ENCODE measurements at regions not wholly inside any gene's neighbourhood (a gene's known extent, or its start where the extent isn't known, plus 50 kb on each side); places are given as distances from the start of the nearest gene placed in this dataset.
A peak's percentile ranks its signal among the peaks of the same experiment; 100 is the strongest.
"Not testable (repeated sequence)": the region's sequence is repeated elsewhere in the genome, so short reads cannot be mapped to it uniquely, and the experiment has no call there.

DNA sequence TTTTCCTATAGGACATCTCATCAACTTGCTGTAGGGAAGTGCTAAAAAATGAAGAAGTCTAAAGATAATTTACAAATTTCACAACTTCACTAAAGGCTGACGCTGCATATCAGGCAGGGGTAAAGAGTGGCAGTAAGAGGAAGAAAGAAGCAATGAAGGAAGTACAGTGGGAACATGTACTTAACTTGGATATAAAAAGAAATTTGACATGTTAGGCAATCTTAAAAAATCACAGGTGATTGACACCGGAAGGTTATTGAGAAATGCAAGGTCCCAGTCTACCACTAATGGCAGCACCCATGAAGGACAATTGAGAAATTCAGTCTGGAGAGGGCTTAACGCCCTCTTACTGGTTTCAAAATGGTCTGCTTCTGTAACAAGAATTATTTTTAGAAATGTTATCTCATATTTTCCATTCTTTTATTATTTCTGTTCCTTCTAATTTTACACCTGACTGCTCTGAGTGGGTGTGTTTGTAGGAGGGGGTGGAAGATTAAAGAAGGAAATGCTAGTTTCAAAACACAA is 358.1 kb downstream of the KCNJ2 start:
- DNase-seq: no peak

DNA sequence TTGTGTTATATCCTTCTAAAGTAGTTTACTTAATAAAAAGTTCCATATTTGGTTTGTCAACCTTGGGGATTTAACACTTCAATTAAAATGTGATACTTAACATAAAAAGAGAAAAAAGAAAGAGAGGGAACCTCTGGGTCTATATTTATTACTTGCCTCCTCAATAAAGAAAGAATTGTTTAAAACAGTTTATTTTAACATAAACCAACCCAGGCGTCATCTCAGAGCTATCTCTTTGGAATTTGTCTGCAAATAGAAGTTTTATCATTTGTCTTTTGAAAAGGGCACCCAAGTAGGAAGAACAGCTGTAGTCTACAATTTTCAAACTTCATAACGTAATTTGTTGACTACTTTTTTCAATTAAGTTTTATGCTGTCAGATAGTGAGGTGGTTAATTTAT is 364.1 kb downstream of the KCNJ2 start:
- DNase-seq: no peak

GRCh38 chr17:70535986-70536385 is 366.7 kb downstream of the KCNJ2 start:
- no peak for DNase-seq

DNA sequence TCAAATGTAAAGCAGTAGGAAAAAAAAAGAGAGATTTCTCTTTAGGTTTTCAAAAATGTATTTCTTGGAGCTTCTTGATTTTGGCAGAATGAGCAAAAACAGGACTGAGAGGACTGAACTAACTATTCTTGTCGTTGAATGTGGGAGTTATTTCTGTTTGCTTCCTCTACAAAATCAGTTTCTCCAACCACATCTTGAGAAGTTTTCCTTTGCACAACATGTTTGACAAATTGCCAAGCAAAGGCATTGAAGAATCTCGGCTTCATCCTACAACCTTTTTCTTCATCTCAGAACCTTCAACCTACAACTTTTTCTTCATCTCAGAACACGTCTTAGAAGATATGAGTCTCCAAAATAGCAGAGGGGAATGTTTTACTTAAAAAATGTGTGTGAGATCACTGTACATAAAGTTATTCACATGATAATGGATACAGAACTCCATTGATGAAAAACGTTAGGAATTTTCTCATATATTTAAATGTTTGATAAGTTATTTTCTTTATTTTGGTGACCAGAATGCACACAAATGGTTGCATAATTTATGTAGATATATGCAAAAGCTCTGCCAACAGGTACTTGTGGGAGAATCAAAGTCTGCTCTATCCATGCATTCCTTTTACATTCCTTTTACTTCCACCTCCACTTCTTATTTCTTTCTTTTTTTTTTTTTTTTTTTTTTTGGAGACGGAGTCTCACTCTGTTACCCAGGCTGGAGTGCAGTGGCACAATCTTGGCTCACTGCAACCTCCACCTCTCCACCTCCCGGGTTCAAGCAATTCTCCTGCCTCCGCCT is 370.0 kb downstream of the KCNJ2 start:
- no peak for DNase-seq

DNA sequence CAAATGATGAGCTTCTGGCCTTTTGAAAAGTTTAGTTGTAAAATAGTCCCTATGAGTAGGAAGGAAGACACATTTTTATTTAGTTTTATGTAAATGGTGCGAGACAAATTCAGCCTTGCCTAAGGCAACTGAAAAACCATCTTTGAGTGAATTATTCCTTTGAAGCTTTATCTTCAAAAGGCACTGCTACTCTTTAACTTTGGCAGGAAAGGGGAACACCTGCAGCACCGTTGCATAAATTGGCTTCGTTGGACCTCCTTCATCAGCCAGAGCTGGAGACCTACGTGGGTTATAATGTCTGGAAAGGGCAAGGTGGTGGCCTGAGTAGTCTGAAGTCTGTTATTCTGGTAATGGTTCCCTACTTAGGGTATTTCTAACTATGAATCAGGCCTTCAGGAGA is 373.5 kb downstream of the KCNJ2 start:
- no peak for DNase-seq

GRCh38 chr17:70544317-70544716 is 375.0 kb downstream of the KCNJ2 start:
- DNase-seq: no peak

DNA sequence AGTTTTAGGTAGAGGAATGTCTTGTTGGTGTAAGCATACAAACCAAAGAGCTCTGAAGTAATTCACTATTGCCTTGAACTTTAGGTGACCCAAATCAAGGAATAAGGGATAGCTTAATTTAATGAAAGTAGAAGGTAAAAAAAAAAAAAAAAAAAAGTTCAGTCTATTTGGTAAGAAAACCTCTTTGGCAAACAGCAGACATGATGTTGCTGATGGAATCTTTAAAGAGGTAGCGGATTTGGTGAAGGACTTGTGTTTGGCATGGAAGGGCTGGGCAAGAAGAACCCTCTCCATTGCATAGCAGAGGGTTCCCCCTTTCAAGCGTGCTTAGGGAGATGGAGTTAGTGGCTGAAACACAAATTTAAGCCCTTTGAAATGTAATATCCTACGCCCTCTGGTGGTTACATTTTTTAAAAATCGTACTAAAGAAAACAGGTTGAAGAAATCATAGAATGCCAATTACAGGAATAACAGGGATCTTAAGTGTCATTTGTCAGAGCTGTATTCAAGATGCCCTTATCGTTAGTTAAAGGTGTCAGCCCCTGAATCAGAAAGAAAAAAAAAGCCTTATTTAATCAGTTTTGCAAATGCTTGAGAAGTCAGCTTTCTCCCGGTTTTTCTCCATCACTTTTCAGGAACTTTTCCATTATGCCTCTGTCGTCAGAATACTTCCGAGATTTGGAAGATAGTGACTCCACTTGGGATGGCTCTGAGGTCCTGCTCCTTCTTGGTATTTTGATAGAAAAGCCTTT is 383.1 kb downstream of the KCNJ2 start:
- DNase-seq: peak in 1 of 2 experiments; percentile 10

GRCh38 chr17:70552982-70553334 is 383.6 kb downstream of the KCNJ2 start:
- no peak for DNase-seq

GRCh38 chr17:70555723-70556122 is 386.4 kb downstream of the KCNJ2 start:
- DNase-seq: no peak

- no peak for DNase-seq
Observed at GRCh38 chr17:70558821-70559220, 389.5 kb downstream of the KCNJ2 start.

DNA sequence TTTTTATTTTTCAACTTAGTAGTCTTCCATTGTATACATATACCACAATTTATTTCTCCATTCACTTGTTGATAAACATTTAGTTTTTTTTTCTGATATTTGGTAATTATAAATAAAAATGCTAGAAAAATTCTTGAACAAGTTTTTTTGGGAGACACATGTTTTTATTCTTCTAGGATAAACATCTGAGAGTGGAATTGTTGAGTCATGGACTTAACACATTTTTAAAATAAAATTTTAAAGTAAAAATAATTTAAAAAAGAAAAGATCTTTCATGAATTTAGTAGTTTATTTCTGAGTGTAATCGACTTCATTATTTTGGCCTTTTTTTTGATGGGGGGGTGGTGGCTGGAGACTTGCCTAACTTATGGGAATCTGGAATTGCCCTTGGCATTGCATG is 391.1 kb downstream of the KCNJ2 start:
- no peak for DNase-seq

- no peak for DNase-seq
Observed at GRCh38 chr17:70562137-70562536, 392.8 kb downstream of the KCNJ2 start.

- DNase-seq: no peak
Observed at GRCh38 chr17:70563281-70563820, 394.0 kb downstream of the KCNJ2 start.

GRCh38 chr17:70564006-70564620 is 394.8 kb downstream of the KCNJ2 start:
- no peak for DNase-seq

GRCh38 chr17:70569128-70569527 is 399.8 kb downstream of the KCNJ2 start:
- DNase-seq: no peak

DNA sequence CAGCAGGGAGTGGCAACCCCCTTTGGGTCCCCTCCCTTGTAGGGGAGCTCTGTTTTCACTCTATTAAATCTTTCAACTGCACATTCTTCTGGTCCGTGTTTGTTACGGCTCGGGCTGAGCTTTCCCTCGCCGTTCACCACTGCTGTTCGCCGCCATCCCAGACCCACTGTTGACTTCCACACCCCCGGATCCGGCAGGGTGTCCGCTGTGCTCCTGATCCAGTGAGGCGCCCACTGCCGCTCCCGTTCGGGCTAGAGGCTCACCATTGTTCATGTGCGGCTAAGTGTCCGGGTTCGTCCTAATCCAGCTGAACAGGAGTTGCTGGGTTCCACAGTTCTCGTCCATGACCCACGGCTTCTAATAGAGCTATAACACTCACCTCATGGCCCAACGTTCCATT is 408.1 kb downstream of the KCNJ2 start:
- DNase-seq: no peak

- DNase-seq: no peak
Observed at GRCh38 chr17:70581459-70581858, 412.1 kb downstream of the KCNJ2 start.

- no peak for DNase-seq
Observed at GRCh38 chr17:70582777-70583176, 413.4 kb downstream of the KCNJ2 start.

- no peak for DNase-seq
Observed at GRCh38 chr17:70584255-70584654, 414.9 kb downstream of the KCNJ2 start.

- DNase-seq: no peak
Observed at GRCh38 chr17:70588003-70588402, 418.7 kb downstream of the KCNJ2 start.

DNA sequence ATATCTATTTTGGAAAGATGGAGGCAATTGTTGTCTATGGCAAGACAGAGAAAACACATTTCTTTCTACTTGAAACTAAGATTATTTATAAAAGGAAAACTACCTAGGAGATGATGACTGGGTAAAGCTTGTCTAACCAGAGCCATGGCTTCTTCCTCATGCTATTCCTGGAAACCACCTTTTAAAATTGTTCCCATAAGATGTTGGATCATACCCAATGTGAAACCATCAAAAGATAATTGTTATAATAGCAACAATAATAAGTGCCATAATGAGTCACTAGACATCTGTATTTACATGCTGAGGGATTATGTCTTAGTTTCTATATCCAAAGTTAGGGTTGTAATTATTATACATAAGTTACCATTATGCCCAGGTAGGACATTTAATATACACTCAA is 428.4 kb downstream of the KCNJ2 start:
- DNase-seq: no peak

- DNase-seq: no peak
Observed at GRCh38 chr17:70599198-70599597, 429.9 kb downstream of the KCNJ2 start.

- not testable (repeated sequence) for DNase-seq
Observed at GRCh38 chr17:70599945-70600344, 430.6 kb downstream of the KCNJ2 start.

- DNase-seq: no peak
Observed at GRCh38 chr17:70603226-70603625, 433.9 kb downstream of the KCNJ2 start.

Measured in activated T-cell treated with anti-CD3 and anti-CD28 coated beads, Interleukin-2, amount 50 U/mL, for 48 hours (primary cell).